ENCODE measurements at regions not wholly inside any gene's neighbourhood (a gene's known extent, or its start where the extent isn't known, plus 50 kb on each side); places are given as distances from the start of the nearest gene placed in this dataset.

GRCh38 chr10:44261710-44262455 is 123.0 kb downstream of the CXCL12 start:
- TF ChIP-seq, protein P1, sequence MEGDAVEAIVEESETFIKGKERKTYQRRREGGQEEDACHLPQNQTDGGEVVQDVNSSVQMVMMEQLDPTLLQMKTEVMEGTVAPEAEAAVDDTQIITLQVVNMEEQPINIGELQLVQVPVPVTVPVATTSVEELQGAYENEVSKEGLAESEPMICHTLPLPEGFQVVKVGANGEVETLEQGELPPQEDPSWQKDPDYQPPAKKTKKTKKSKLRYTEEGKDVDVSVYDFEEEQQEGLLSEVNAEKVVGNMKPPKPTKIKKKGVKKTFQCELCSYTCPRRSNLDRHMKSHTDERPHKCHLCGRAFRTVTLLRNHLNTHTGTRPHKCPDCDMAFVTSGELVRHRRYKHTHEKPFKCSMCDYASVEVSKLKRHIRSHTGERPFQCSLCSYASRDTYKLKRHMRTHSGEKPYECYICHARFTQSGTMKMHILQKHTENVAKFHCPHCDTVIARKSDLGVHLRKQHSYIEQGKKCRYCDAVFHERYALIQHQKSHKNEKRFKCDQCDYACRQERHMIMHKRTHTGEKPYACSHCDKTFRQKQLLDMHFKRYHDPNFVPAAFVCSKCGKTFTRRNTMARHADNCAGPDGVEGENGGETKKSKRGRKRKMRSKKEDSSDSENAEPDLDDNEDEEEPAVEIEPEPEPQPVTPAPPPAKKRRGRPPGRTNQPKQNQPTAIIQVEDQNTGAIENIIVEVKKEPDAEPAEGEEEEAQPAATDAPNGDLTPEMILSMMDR (IDR thresholded peaks at IDR 0.05; ENCODE audit: control extremely low read depth in 1 of 3, insufficient read depth in 1 of 3, low read depth in 1 of 3, low read length in 3 of 3), result no peak
- TF ChIP-seq GABPA (IDR thresholded peaks at IDR 0.05; ENCODE audit: borderline replicate concordance, insufficient read depth, low read length), result no peak
- no peak for TF ChIP-seq CBX5 (IDR thresholded peaks at IDR 0.05; ENCODE audit: low read depth, low read length)

Data from H1 (cell line).